GM18868 (cell line): ENCODE measurements at regions not wholly inside any gene's neighbourhood (a gene's known extent, or its start where the extent isn't known, plus 50 kb on each side); places are given as distances from the start of the nearest gene placed in this dataset.

Experiments used
- ATAC-seq: cut with Tn5 transposase; IDR thresholded peaks from one replicate; pipeline ENCODE4 v1.9.1; 2021; ENCODE audit warnings: mild to moderate bottlenecking, moderate library complexity; ENCODE audit not compliant: unreplicated experiment

GRCh38 chr6:122302067-122302466, 97.4 kb upstream of the HSF2 start:
- no peak for ATAC-seq

- ATAC-seq, result no peak
Observed at GRCh38 chr6:122307577-122307976, 91.9 kb upstream of the HSF2 start.

- ATAC-seq, result no peak
Observed at GRCh38 chr6:122308074-122308473, 91.4 kb upstream of the HSF2 start.

GRCh38 chr6:122315842-122316241, 83.6 kb upstream of the HSF2 start:
- no peak for ATAC-seq

- ATAC-seq, result peak; percentile 59
Observed at GRCh38 chr6:122322824-122323223, 76.6 kb upstream of the HSF2 start.

GRCh38 chr6:122323361-122323760, 76.1 kb upstream of the HSF2 start:
- peak; percentile 37 for ATAC-seq

- ATAC-seq, result no peak
Observed at GRCh38 chr6:122330315-122330714, 69.1 kb upstream of the HSF2 start.

GRCh38 chr6:122337645-122338044, 61.8 kb upstream of the HSF2 start:
- ATAC-seq, result no peak

- ATAC-seq, result no peak
Observed at GRCh38 chr6:122339661-122340060, 59.8 kb upstream of the HSF2 start.

GRCh38 chr6:122347280-122347679, 52.2 kb upstream of the HSF2 start:
- no peak for ATAC-seq

- no peak for ATAC-seq
Observed at GRCh38 chr6:122347751-122348150, 51.7 kb upstream of the HSF2 start.
